Ascending aorta (tissue), 2 donors: ENCODE measurements at regions not wholly inside any gene's neighbourhood (a gene's known extent, or its start where the extent isn't known, plus 50 kb on each side); places are given as distances from the start of the nearest gene placed in this dataset.

Source experiments
- DNase-seq, 2 donors: peaks; one replicate each; pipeline ENCODE4 v3.0.0-alpha.2; 2019; ENCODE audit warnings: low spot score in 2 of 2
- H3K27ac ChIP-seq, 2 donors: fragments of 200-600 bp; sonication (generic); one replicate each; pipeline ENCODE4 v1.5.1; 2016 to 2017; ENCODE audit warnings: mild to moderate bottlenecking in 1 of 2
- H3K27me3 ChIP-seq: fragments of 200-600 bp; sonication (generic); one replicate; pipeline ENCODE4 v1.5.1; 2017
- H3K36me3 ChIP-seq, 2 donors: fragments of 200-600 bp; sonication (generic); one replicate each; pipeline ENCODE4 v1.5.1; 2016
- H3K4me1 ChIP-seq, 2 donors: fragments of 200-600 bp; sonication (generic); one replicate each; pipeline ENCODE4 v1.5.1; 2016 to 2017; ENCODE audit warnings: mild to moderate bottlenecking in 1 of 2
- H3K4me3 ChIP-seq, 2 donors: fragments of 200-600 bp; sonication (generic); one replicate each; pipeline ENCODE4 v1.5.1; 2016 to 2017; ENCODE audit warnings: mild to moderate bottlenecking in 1 of 2
- H3K9me3 ChIP-seq, 2 donors: fragments of 200-600 bp; sonication (generic); one replicate each; pipeline ENCODE4 v1.5.1; 2016
- intact Hi-C: fragments of 100-400 bp; cut with DNase I; formaldehyde crosslinking; loops from one replicate; pipeline ENCODE4 v1.15.1; 2023
- TF ChIP-seq, protein P1 (sequence below), 3 experiments: fragments of 200-600 bp in 2 of 3; fragments of 450-650 bp in 1 of 3; sonication (generic) in 2 of 3; IDR thresholded peaks; one replicate each; pipeline ENCODE4 v1.5.1; 2016 to 2019; ENCODE audit warnings: antibody characterized with exemption in 3 of 3, mild to moderate bottlenecking in 1 of 3, moderate library complexity in 1 of 3

DNA sequence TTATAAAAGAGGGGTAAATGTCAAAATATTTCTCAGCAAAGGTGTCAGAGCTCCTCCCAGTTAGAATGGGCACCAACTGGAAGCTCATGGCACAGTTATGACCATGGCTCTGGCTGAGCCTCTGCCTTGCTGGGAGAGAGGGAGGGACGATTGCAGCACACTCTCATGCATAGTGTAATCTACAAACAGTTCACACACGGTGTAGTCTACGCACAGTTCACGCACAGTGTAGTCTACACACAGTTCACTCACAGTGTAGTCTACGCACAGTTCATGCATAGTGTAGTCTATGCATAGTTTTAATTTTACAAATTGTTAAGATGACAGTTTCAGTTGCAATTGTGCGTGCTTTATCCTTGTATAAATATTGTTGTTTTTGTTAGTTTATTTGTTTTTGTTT is 1474.6 kb upstream of the TMEM132C start:
- no peak for DNase-seq
- Histone ChIP-seq H3K36me3 (no peaks in the 10 kb centered on the region), H3K9me3 (no peaks in the 10 kb centered on the region), H3K27me3 (no peaks in the 10 kb centered on the region), H3K27ac (no peak overlapping the region), H3K4me3 (no peak overlapping the region), H3K4me1 (no peaks in the 10 kb centered on the region)
- intact Hi-C loops, result no loop called here
- TF ChIP-seq, protein P1, sequence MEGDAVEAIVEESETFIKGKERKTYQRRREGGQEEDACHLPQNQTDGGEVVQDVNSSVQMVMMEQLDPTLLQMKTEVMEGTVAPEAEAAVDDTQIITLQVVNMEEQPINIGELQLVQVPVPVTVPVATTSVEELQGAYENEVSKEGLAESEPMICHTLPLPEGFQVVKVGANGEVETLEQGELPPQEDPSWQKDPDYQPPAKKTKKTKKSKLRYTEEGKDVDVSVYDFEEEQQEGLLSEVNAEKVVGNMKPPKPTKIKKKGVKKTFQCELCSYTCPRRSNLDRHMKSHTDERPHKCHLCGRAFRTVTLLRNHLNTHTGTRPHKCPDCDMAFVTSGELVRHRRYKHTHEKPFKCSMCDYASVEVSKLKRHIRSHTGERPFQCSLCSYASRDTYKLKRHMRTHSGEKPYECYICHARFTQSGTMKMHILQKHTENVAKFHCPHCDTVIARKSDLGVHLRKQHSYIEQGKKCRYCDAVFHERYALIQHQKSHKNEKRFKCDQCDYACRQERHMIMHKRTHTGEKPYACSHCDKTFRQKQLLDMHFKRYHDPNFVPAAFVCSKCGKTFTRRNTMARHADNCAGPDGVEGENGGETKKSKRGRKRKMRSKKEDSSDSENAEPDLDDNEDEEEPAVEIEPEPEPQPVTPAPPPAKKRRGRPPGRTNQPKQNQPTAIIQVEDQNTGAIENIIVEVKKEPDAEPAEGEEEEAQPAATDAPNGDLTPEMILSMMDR (IDR thresholded peaks at IDR 0.05), result no peak

DNA sequence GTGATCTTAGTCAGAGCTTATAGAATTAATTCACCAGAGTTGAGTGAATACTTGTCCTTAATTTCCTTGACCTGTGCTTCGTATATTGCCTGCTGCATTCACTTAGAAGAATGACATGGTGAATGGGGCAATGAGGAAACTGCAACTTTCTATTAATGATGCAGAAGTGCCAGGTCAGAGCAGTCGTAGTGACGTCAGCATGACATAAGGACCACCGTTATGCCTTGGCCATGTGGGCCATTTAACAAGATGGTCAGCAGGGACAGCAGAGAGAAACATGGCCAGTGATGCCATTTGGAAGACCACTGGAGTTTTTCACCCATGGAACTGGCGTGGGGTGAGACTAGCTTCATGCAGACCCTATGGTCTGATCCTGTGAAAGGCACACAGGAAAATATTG is 1469.4 kb upstream of the TMEM132C start:
- no peaks in the 10 kb centered on the region for H3K4me1 ChIP-seq
- intact Hi-C loops, result no loop called here
- TF ChIP-seq, protein P1 (IDR thresholded peaks at IDR 0.05), result no peak
- no peaks in the 10 kb centered on the region for H3K27me3 ChIP-seq
- H3K4me3 ChIP-seq, result no peak overlapping the region
- no peak overlapping the region for H3K27ac ChIP-seq
- no peaks in the 10 kb centered on the region for H3K36me3 ChIP-seq
- no peak for DNase-seq
- H3K9me3 ChIP-seq, result no peaks in the 10 kb centered on the region

DNA sequence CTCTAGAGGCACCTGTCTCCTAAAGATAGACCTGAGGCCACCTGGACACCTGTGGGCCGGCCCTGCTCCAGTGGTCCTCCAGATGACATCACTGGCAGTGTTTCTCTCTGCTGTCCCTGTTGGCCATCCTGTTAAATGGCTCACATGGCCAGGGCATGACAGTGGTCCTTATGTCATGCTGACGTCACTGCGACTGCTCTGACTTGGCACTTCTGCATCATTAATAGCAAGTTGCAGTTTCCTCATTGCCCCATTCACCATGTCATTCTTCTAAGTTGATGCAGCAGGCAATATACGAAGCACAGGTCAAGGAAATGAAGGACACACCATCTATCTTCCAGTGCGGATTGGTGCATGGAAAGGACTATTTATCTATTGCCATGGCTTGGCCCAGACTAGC is 1468.5 kb upstream of the TMEM132C start:
- Histone ChIP-seq H3K36me3 (no peaks in the 10 kb centered on the region), H3K9me3 (no peaks in the 10 kb centered on the region), H3K4me1 (no peaks in the 10 kb centered on the region), H3K4me3 (no peak overlapping the region), H3K27ac (no peak overlapping the region), H3K27me3 (no peaks in the 10 kb centered on the region)
- intact Hi-C loops, result no loop called here
- DNase-seq, result no peak
- TF ChIP-seq, protein P1 (IDR thresholded peaks at IDR 0.05), result no peak

DNA sequence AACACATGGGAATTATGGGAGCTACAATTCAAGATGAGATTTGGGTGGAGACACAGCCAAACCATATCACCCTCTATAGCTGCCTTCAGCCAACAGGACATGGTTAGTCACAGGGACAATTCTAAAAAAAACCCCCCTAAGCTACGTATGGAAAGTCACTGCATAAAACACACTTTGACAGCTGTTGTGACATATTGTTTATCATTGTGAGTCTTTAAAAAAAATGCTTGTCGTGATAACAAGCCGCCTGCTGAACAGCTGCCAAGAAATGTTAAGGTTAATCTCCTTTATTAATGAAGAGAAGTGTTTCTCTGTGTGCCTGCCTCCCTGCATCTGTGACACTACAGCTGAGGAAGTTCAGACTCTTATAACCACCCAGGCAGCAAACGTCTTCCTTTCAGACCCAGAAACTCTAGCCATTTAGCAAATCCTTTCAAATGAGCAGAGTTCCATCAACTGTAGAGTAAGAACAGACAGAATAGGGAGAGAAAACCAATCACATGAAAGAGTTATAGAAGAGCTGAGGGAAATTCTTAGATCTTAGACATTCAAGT is 1459.6 kb upstream of the TMEM132C start:
- TF ChIP-seq, protein P1 (IDR thresholded peaks at IDR 0.05), result no peak
- Histone ChIP-seq H3K27me3 (no peaks in the 10 kb centered on the region), H3K4me3 (no peak overlapping the region), H3K27ac (no peak overlapping the region), H3K36me3 (no peaks in the 10 kb centered on the region), H3K4me1 (no peaks in the 10 kb centered on the region), H3K9me3 (no peaks in the 10 kb centered on the region)
- intact Hi-C loops, result no loop called here
- DNase-seq, result no peak

DNA sequence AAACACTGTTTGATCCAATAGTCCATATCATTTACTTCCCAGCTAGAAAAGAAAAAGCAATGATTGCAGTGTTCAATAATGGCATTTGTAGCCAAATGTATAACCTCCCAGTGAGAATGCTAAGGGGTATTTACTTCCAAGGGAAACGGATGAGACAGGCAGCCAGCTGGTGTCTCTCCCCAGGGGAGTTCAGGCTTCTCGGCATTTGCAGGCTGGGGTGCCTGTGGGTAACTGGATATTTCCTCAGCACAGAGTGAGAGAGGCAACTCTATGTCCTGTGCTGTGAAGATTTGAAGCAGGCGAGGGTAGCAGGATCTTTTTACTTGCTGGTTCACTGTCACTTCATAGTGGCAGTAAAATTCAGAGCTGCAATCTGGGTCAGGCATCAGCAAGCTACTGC is 1455.6 kb upstream of the TMEM132C start:
- no peaks in the 10 kb centered on the region for H3K27me3 ChIP-seq
- H3K4me1 ChIP-seq, result no peaks in the 10 kb centered on the region
- intact Hi-C loops, result no loop called here
- TF ChIP-seq, protein P1 (IDR thresholded peaks at IDR 0.05), result no peak
- H3K4me3 ChIP-seq, result no peak overlapping the region
- DNase-seq, result no peak
- no peaks in the 10 kb centered on the region for H3K36me3 ChIP-seq
- no peaks in the 10 kb centered on the region for H3K9me3 ChIP-seq
- H3K27ac ChIP-seq, result no peak overlapping the region

DNA sequence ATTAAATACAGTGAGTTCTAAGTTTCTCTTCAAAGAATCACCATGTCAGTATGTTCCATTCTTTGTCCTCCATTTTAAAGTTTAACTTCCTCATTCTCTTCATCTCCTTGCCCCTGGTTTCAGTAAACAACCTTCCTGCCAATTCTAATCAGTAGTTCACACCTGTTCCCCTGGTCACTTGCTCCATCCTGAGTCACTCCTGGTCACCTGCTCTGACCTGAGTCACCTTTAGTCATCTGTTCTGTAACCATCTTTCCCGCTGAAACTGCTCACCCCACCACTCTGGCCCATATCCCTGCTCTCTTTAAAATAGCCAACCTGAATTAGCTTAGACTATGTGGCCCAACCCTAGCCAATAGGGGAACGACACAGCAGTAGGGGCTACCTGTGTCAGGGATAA is 1447.4 kb upstream of the TMEM132C start:
- H3K27me3 ChIP-seq, result no peaks in the 10 kb centered on the region
- DNase-seq, result no peak
- H3K9me3 ChIP-seq, result no peaks in the 10 kb centered on the region
- no peak overlapping the region for H3K27ac ChIP-seq
- H3K4me3 ChIP-seq, result no peak overlapping the region
- no peaks in the 10 kb centered on the region for H3K36me3 ChIP-seq
- TF ChIP-seq, protein P1 (IDR thresholded peaks at IDR 0.05), result no peak
- no peaks in the 10 kb centered on the region for H3K4me1 ChIP-seq
- intact Hi-C loops, result no loop called here
